K562 (cell line): ENCODE measurements at regions not wholly inside any gene's neighbourhood (a gene's known extent, or its start where the extent isn't known, plus 50 kb on each side); places are given as distances from the start of the nearest gene placed in this dataset.

Source experiments
- CBX5 ChIP-seq: IDR thresholded peaks from 2 replicates; pipeline ENCODE4 v1.6.1; 2014; ENCODE audit warnings: low read depth, borderline replicate concordance
- DMBX1 ChIP-seq: fragments of 250-450 bp; sonication (Bioruptor Pico); IDR thresholded peaks from 2 replicates; pipeline ENCODE4 v1.8.0; 2022; ENCODE audit warnings: inconsistent platforms, mild to moderate bottlenecking, moderate library complexity, borderline replicate concordance
- EGR1 ChIP-seq: fragments of 450-650 bp; conservative IDR thresholded peaks from 2 replicates; pipeline ENCODE4 v1.6.1; 2017; ENCODE audit warnings: mild to moderate bottlenecking
- GTF2B ChIP-seq: IDR thresholded peaks from 2 replicates; pipeline ENCODE4 v1.6.1; 2011; ENCODE audit not compliant: insufficient read length; ENCODE audit errors: extremely low read depth
- HDAC6 ChIP-seq: IDR thresholded peaks from 2 replicates; pipeline ENCODE4 v1.6.1; 2012; ENCODE audit warnings: low read depth, mild to moderate bottlenecking, control low read depth, inconsistent platforms, low read length, moderate library complexity
- KLF1 ChIP-seq: fragments of 450-650 bp; IDR thresholded peaks from 2 replicates; pipeline ENCODE4 v1.6.1; 2016; ENCODE audit warnings: missing genetic modification characterization, missing compliant biosample characterization
- ZBED1 ChIP-seq: IDR thresholded peaks from 2 replicates; pipeline ENCODE4 v1.6.1; 2014
- TF ChIP-seq, protein P1 (sequence below): fragments of 450-650 bp; formaldehyde crosslinking; IDR thresholded peaks from 2 replicates; pipeline ENCODE4 v1.4.0; 2022; ENCODE audit warnings: missing genetic modification characterization
- TF ChIP-seq, protein P2 (sequence below), 2 experiments: fragments of 450-650 bp in 1 of 2; sonication (generic) in 1 of 2; formaldehyde crosslinking in 1 of 2; IDR thresholded peaks; 2 replicates each; pipeline versions ENCODE4 v1.7.1 to v1.9.0; 2016 to 2022; ENCODE audit warnings: inconsistent platforms in 1 of 2, mild to moderate bottlenecking in 1 of 2, missing genetic modification reagents in 1 of 2

- TF ChIP-seq, protein P1, sequence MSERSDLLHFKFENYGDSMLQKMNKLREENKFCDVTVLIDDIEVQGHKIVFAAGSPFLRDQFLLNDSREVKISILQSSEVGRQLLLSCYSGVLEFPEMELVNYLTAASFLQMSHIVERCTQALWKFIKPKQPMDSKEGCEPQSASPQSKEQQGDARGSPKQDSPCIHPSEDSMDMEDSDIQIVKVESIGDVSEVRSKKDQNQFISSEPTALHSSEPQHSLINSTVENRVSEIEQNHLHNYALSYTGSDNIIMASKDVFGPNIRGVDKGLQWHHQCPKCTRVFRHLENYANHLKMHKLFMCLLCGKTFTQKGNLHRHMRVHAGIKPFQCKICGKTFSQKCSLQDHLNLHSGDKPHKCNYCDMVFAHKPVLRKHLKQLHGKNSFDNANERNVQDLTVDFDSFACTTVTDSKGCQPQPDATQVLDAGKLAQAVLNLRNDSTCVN (CRISPR knock-in tag), result no peak
- TF ChIP-seq KLF1 (no peak), DMBX1 (CRISPR knock-in tag) (no peak), GTF2B (no peak), ZBED1 (no peak), CBX5 (no peak), EGR1 (no peak), HDAC6 (no peak)
- TF ChIP-seq, protein P2, sequence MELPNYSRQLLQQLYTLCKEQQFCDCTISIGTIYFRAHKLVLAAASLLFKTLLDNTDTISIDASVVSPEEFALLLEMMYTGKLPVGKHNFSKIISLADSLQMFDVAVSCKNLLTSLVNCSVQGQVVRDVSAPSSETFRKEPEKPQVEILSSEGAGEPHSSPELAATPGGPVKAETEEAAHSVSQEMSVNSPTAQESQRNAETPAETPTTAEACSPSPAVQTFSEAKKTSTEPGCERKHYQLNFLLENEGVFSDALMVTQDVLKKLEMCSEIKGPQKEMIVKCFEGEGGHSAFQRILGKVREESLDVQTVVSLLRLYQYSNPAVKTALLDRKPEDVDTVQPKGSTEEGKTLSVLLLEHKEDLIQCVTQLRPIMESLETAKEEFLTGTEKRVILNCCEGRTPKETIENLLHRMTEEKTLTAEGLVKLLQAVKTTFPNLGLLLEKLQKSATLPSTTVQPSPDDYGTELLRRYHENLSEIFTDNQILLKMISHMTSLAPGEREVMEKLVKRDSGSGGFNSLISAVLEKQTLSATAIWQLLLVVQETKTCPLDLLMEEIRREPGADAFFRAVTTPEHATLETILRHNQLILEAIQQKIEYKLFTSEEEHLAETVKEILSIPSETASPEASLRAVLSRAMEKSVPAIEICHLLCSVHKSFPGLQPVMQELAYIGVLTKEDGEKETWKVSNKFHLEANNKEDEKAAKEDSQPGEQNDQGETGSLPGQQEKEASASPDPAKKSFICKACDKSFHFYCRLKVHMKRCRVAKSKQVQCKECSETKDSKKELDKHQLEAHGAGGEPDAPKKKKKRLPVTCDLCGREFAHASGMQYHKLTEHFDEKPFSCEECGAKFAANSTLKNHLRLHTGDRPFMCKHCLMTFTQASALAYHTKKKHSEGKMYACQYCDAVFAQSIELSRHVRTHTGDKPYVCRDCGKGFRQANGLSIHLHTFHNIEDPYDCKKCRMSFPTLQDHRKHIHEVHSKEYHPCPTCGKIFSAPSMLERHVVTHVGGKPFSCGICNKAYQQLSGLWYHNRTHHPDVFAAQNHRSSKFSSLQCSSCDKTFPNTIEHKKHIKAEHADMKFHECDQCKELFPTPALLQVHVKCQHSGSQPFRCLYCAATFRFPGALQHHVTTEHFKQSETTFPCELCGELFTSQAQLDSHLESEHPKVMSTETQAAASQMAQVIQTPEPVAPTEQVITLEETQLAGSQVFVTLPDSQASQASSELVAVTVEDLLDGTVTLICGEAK (IDR thresholded peaks at IDR 0.05), result no peak
- TF ChIP-seq, protein P2 (CRISPR knock-in tag; IDR thresholded peaks at IDR 0.05), result no peak
Observed at GRCh38 chr2:175855794-175856453, 146.1 kb downstream of the LNPK start (continued).
